ENCODE measurements at regions not wholly inside any gene's neighbourhood (a gene's known extent, or its start where the extent isn't known, plus 50 kb on each side); places are given as distances from the start of the nearest gene placed in this dataset.

- H2BK20ac ChIP-seq (ENCODE audit: low read depth, low read length): no peak overlapping the region
- no peak overlapping the region for H3K4me3 ChIP-seq (ENCODE audit: insufficient read depth, low read depth, low read length)
- no peak overlapping the region; the same call in 1 of the 2 replicates for H3K18ac ChIP-seq (ENCODE audit: low read depth, low read length)
- no peak overlapping the region for H4K8ac ChIP-seq (ENCODE audit: low read depth in 2 of 2, low read length in 2 of 2)
- H3K4me1 ChIP-seq (ENCODE audit: control insufficient read depth, insufficient read depth, low read length): peaks cover 11% of the 10 kb centered on the region
- H2AK9ac ChIP-seq (replicated peaks; ENCODE audit: low read depth, low read length, poor library complexity): no peak overlapping the region
- no CpG with 5 or more reads among the region's 10 CpGs for WGBS, 2 experiments (ENCODE audit: extremely low coverage in 2 of 2, insufficient read length in 1 of 2)
- no peaks in the 10 kb centered on the region for H3K9me1 ChIP-seq (ENCODE audit: insufficient read depth, low read length)
- H4K91ac ChIP-seq (ENCODE audit: insufficient read depth, low read depth, low read length): no peak overlapping the region
- H2BK120ac ChIP-seq (ENCODE audit: low read depth, low read length): no peak overlapping the region
- H3K36me3 ChIP-seq (ENCODE audit: control insufficient read depth, insufficient read depth, low read length): no peaks in the 10 kb centered on the region
- H3K14ac ChIP-seq (replicated peaks; ENCODE audit: low read depth, low read length): no peak overlapping the region
- no peak overlapping the region for H3K23ac ChIP-seq (ENCODE audit: low read depth, low read length)
- no peak overlapping the region for H3K4me2 ChIP-seq (ENCODE audit: low read depth, low read length)
- DNase-seq (no peak), ATAC-seq (ENCODE audit: low read depth) (no peak)
- in situ Hi-C loops (cut with MboI; ENCODE audit: low sequenced_read_pairs): no loop called here
- no peak overlapping the region for H3K56ac ChIP-seq (ENCODE audit: extremely low read depth, insufficient read depth, low read length)
- no TSS peak for BruUV-seq (replicated peaks)
- dilution Hi-C loops (cut with HindIII; ENCODE audit: low sequenced_read_pairs, unreplicated experiment): no loop called here
- intact Hi-C loops (cut with micrococcal nuclease): no loop called here
- no peaks in the 10 kb centered on the region for H3K9me3 ChIP-seq (ENCODE audit: control insufficient read depth, insufficient read depth, low read length)
- no peaks in the 10 kb centered on the region for H3K79me1 ChIP-seq (ENCODE audit: low read depth in 1 of 2, low read length in 2 of 2)
- H4K5ac ChIP-seq (ENCODE audit: low read depth, low read length): peak overlapping the region; percentile 11; the same call in 1 of the 2 replicates
- H4K20me1 ChIP-seq (ENCODE audit: insufficient read depth, low read length): no peaks in the 10 kb centered on the region
- H3K4ac ChIP-seq (ENCODE audit: low read depth, low read length): no peak overlapping the region
- H2BK15ac ChIP-seq (ENCODE audit: low read depth, low read length): no peak overlapping the region
- CTCF ChIA-PET: interaction anchor here (1.0 kb wide), 1 partner anchor 350 kb away, joined by 3 read pairs; no protein-coding TSS in a partner anchor
- H3K27ac ChIP-seq (ENCODE audit: insufficient read depth, low read length): no peak overlapping the region
- H2BK5ac ChIP-seq (ENCODE audit: low read depth, low read length, poor library complexity, severe bottlenecking): no peak overlapping the region
- no peaks in the 10 kb centered on the region for H3K27me3 ChIP-seq (ENCODE audit: control insufficient read depth, insufficient read depth, low read length)
- no peak overlapping the region for H2AK5ac ChIP-seq (ENCODE audit: low read depth, low read length)
- H3K9ac ChIP-seq (ENCODE audit: low read depth, low read length): no peak overlapping the region
- POLR2A ChIA-PET (ENCODE audit: unreplicated experiment): interaction anchor here (0.6 to 1.1 kb wide), 2 partner anchors 12 to 1680 kb away, joined by 3 read pairs; no protein-coding TSS in a partner anchor
- no peak overlapping the region for H2AFZ ChIP-seq (replicated peaks; ENCODE audit: low read length, poor library complexity)
- TF ChIP-seq RAD21 (IDR thresholded peaks at IDR 0.05; ENCODE audit: low read length) (no peak), ELK1 (IDR thresholded peaks at IDR 0.05; ENCODE audit: borderline replicate concordance, low read depth, low read length) (no peak), NFE2L2 (IDR thresholded peaks at IDR 0.05; ENCODE audit: low read depth, low read length) (no peak), FOS (IDR thresholded peaks at IDR 0.05; ENCODE audit: low read depth, low read length) (no peak), MXI1 (IDR thresholded peaks at IDR 0.05; ENCODE audit: borderline replicate concordance, low read depth, low read length) (no peak), RFX5 (IDR thresholded peaks at IDR 0.05; ENCODE audit: low read depth, low read length) (no peak), BHLHE40 (IDR thresholded peaks at IDR 0.05; ENCODE audit: low read depth, low read length) (no peak), USF2 (IDR thresholded peaks at IDR 0.05; ENCODE audit: low read depth, low read length) (no peak), MAFK (IDR thresholded peaks at IDR 0.05; ENCODE audit: low read depth, low read length) (no peak), SMC3 (IDR thresholded peaks at IDR 0.05; ENCODE audit: low read depth, low read length) (no peak)
Measured at GRCh38 chr9:86598411-86599239, 244.4 kb upstream of the TUT7 start.
